NT2/D1 (cell line): ENCODE measurements at regions not wholly inside any gene's neighbourhood (a gene's known extent, or its start where the extent isn't known, plus 50 kb on each side); places are given as distances from the start of the nearest gene placed in this dataset.

Experiments used
- SUZ12 ChIP-seq: IDR thresholded peaks from 2 replicates; pipeline ENCODE4 v1.6.1; 2011; ENCODE audit not compliant: insufficient read length, insufficient read depth; ENCODE audit errors: extremely low read depth
- YY1 ChIP-seq: IDR thresholded peaks from 2 replicates; pipeline ENCODE4 v1.6.1; 2011; ENCODE audit not compliant: insufficient read length, insufficient read depth
- ZNF274 ChIP-seq: IDR thresholded peaks from 2 replicates; pipeline ENCODE4 v1.6.1; 2011; ENCODE audit warnings: mild to moderate bottlenecking, low read depth, low read length

GRCh38 chr3:54064486-54064885 lies 57.9 kb upstream of the CACNA2D3 start:
- TF ChIP-seq YY1: no peak
- no peak for TF ChIP-seq ZNF274
- no peak for TF ChIP-seq SUZ12
